A549 (cell line): ENCODE measurements at regions not wholly inside any gene's neighbourhood (a gene's known extent, or its start where the extent isn't known, plus 50 kb on each side); places are given as distances from the start of the nearest gene placed in this dataset.

Source experiments
- CEBPB ChIP-seq, 2 experiments: fragments of >200 bp in 1 of 2; sonication (Bioruptor Twin) in 1 of 2; formaldehyde crosslinking in 1 of 2; IDR thresholded peaks; 2 replicates each; pipeline ENCODE4 v1.6.1; 2012 to 2016
- HOXA7 ChIP-seq: fragments of 250-450 bp; sonication (Bioruptor Pico); IDR thresholded peaks from 2 replicates; pipeline ENCODE4 v1.5.0; 2020; ENCODE audit warnings: mild to moderate bottlenecking, moderate library complexity
- KDM1A ChIP-seq: fragments of 200-600 bp; sonication (generic); IDR thresholded peaks from 2 replicates; pipeline ENCODE4 v1.6.1; 2016; ENCODE audit warnings: low read depth, mild to moderate bottlenecking
- KDM5A ChIP-seq: fragments of 200-600 bp; sonication (generic); IDR thresholded peaks from 2 replicates; pipeline ENCODE4 v1.6.1; 2016; ENCODE audit warnings: antibody characterized with exemption, mild to moderate bottlenecking
- MYC ChIP-seq: IDR thresholded peaks from 2 replicates; pipeline ENCODE4 v1.6.1; 2012; ENCODE audit warnings: mild to moderate bottlenecking, inconsistent platforms, low read length, improper control_type of control experiment, borderline replicate concordance
- POLR2A ChIP-seq: IDR thresholded peaks from 2 replicates; pipeline ENCODE4 v1.6.1; 2012; ENCODE audit warnings: mild to moderate bottlenecking, low read length
- TFCP2L1 ChIP-seq: fragments of 250-450 bp; sonication (Bioruptor Pico); IDR thresholded peaks from 2 replicates; pipeline ENCODE4 v1.5.0; 2021; ENCODE audit warnings: mild to moderate bottlenecking
- ZFP36 ChIP-seq: fragments of 450-650 bp; IDR thresholded peaks from 2 replicates; pipeline ENCODE4 v1.6.1; 2014; ENCODE audit warnings: borderline replicate concordance; ENCODE audit not compliant: partially characterized antibody
- TF ChIP-seq, protein P1 (sequence below): fragments of >200 bp; sonication (Bioruptor Twin); formaldehyde crosslinking; IDR thresholded peaks from 3 replicates; pipeline ENCODE4 v1.5.1; 2016
- TF ChIP-seq, protein P2 (sequence below): IDR thresholded peaks from 2 replicates; pipeline ENCODE4 v1.6.1; 2012
- TF ChIP-seq, protein P3 (sequence below): IDR thresholded peaks from 2 replicates; pipeline ENCODE4 v1.6.1; 2012; ENCODE audit warnings: low read depth, borderline replicate concordance
- TF ChIP-seq, protein P4 (sequence below): fragments of 200-600 bp; sonication (generic); IDR thresholded peaks from 2 replicates; pipeline ENCODE4 v1.6.1; 2016; ENCODE audit warnings: antibody characterized with exemption, mild to moderate bottlenecking, moderate library complexity
- TF ChIP-seq, protein P5 (sequence below): fragments of 150-350 bp; IDR thresholded peaks from 2 replicates; pipeline ENCODE4 v1.6.1; 2014; ENCODE audit warnings: low read depth, mild to moderate bottlenecking, low read length

DNA sequence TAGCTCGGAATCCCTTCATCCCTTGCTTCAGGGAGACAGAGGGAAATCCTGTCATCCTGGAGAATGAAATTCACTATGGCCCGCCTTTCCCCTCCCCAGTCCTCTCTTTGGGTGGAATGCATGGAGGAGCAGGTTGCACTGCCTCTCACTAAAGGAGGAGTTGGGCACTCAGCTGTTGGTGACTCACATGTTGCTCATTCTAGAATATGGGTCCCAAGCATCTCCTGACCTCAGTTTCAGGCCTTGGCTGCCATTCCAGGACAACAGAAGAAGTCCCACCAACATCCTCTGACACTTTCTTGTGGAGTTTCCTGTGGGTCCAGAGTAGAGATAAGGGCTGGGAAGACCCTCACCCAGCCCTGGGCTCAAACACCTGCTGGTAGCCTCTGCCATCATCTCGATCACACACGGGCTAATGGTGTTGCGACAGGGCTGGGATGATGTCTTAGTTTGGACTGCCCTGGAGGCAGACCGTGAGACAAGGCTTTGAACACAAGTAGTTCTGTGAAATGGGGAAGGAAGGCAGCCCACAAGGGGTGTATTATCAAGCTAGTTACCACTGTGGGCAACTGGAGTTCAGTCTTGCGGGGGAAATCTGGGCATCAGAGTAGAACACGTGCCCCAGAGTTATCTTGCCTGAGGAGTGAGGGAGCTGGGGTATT is 52.4 kb upstream of the RNF24 start:
- TF ChIP-seq KDM5A (no peak), POLR2A (no peak), KDM1A (no peak), TFCP2L1 (CRISPR knock-in tag) (no peak), HOXA7 (CRISPR knock-in tag) (no peak), CEBPB (IDR thresholded peaks at IDR 0.05) (no peak), MYC (no peak), ZFP36 (no peak)
- TF ChIP-seq, protein P1, sequence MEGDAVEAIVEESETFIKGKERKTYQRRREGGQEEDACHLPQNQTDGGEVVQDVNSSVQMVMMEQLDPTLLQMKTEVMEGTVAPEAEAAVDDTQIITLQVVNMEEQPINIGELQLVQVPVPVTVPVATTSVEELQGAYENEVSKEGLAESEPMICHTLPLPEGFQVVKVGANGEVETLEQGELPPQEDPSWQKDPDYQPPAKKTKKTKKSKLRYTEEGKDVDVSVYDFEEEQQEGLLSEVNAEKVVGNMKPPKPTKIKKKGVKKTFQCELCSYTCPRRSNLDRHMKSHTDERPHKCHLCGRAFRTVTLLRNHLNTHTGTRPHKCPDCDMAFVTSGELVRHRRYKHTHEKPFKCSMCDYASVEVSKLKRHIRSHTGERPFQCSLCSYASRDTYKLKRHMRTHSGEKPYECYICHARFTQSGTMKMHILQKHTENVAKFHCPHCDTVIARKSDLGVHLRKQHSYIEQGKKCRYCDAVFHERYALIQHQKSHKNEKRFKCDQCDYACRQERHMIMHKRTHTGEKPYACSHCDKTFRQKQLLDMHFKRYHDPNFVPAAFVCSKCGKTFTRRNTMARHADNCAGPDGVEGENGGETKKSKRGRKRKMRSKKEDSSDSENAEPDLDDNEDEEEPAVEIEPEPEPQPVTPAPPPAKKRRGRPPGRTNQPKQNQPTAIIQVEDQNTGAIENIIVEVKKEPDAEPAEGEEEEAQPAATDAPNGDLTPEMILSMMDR: no peak
- TF ChIP-seq, protein P2, sequence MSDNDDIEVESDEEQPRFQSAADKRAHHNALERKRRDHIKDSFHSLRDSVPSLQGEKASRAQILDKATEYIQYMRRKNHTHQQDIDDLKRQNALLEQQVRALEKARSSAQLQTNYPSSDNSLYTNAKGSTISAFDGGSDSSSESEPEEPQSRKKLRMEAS: no peak
- TF ChIP-seq, protein P3, sequence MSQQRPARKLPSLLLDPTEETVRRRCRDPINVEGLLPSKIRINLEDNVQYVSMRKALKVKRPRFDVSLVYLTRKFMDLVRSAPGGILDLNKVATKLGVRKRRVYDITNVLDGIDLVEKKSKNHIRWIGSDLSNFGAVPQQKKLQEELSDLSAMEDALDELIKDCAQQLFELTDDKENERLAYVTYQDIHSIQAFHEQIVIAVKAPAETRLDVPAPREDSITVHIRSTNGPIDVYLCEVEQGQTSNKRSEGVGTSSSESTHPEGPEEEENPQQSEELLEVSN: no peak
- TF ChIP-seq, protein P4, sequence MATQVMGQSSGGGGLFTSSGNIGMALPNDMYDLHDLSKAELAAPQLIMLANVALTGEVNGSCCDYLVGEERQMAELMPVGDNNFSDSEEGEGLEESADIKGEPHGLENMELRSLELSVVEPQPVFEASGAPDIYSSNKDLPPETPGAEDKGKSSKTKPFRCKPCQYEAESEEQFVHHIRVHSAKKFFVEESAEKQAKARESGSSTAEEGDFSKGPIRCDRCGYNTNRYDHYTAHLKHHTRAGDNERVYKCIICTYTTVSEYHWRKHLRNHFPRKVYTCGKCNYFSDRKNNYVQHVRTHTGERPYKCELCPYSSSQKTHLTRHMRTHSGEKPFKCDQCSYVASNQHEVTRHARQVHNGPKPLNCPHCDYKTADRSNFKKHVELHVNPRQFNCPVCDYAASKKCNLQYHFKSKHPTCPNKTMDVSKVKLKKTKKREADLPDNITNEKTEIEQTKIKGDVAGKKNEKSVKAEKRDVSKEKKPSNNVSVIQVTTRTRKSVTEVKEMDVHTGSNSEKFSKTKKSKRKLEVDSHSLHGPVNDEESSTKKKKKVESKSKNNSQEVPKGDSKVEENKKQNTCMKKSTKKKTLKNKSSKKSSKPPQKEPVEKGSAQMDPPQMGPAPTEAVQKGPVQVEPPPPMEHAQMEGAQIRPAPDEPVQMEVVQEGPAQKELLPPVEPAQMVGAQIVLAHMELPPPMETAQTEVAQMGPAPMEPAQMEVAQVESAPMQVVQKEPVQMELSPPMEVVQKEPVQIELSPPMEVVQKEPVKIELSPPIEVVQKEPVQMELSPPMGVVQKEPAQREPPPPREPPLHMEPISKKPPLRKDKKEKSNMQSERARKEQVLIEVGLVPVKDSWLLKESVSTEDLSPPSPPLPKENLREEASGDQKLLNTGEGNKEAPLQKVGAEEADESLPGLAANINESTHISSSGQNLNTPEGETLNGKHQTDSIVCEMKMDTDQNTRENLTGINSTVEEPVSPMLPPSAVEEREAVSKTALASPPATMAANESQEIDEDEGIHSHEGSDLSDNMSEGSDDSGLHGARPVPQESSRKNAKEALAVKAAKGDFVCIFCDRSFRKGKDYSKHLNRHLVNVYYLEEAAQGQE: no peak
- TF ChIP-seq, protein P5, sequence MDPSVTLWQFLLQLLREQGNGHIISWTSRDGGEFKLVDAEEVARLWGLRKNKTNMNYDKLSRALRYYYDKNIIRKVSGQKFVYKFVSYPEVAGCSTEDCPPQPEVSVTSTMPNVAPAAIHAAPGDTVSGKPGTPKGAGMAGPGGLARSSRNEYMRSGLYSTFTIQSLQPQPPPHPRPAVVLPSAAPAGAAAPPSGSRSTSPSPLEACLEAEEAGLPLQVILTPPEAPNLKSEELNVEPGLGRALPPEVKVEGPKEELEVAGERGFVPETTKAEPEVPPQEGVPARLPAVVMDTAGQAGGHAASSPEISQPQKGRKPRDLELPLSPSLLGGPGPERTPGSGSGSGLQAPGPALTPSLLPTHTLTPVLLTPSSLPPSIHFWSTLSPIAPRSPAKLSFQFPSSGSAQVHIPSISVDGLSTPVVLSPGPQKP: no peak
